HG03342 (cell line): ENCODE measurements at regions not wholly inside any gene's neighbourhood (a gene's known extent, or its start where the extent isn't known, plus 50 kb on each side); places are given as distances from the start of the nearest gene placed in this dataset.
"Not testable (repeated sequence)": the region's sequence is repeated elsewhere in the genome, so short reads cannot be mapped to it uniquely, and the experiment has no call there.

Source experiments
- ATAC-seq: cut with Tn5 transposase; IDR thresholded peaks from one replicate; pipeline ENCODE4 v1.9.1; 2021; ENCODE audit warnings: mild to moderate bottlenecking, moderate library complexity; ENCODE audit not compliant: unreplicated experiment

- peak; percentile 51 for ATAC-seq
Observed at GRCh38 chr6:144353871-144354314, 68.8 kb downstream of the UTRN start.

DNA sequence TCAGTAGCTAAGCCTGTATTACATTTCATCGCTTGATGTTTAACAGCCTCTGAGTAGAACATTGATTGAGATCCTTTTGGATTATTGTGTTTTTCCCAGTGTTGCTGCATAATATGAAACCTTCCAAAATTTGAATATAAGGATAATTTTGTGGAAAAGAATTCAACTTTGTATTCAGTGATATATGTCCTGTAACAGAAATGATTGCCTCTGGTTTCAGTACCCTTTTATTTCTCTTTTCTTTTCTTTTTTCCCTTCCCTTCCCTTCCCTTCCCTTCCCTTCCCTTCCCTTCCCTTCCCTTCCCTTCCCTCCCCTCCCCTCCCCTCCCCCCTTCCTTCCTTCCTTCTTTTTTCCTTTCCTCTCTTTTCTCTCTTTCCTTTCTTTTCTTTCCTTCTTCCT, 74.6 kb downstream of the UTRN start:
- no peak for ATAC-seq

DNA sequence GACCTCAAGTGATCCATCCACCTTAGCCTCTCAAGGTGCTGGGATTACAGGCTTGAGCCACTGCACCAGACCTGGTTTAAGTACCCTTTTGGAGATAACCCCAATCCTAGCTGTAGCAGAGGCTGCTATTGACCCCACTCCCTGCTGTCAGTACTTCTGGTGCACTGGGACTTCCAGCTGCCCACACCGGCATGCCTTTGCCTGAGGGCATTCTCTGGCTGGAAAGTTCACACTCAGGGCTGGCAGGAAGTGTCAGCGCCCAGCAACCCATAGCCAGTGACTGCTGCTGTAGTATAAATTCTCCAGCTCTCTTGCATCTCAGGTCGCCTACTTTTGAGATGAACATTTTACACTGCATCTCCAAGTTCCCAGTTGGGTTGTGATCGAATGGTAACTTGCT, 75.3 kb downstream of the UTRN start:
- no peak for ATAC-seq

DNA sequence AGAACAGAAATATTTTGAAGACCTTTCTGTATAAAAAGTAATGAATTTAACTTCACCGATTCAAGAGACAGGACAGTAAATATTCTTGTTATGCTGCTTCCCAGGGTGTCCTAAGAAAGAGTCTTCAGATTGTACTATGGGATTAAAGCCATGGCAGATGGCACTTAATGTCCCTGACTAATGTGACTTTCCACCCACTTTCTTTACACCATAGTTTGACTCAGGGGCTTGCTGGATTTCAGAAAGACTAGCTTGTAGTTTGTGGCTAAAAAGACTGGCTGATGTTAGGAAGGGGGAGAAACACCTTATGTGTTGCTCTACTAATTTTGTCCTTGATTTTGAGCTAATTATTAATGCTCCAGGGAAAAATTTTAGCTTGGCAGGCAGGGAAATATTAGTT, 75.9 kb downstream of the UTRN start:
- no peak for ATAC-seq

DNA sequence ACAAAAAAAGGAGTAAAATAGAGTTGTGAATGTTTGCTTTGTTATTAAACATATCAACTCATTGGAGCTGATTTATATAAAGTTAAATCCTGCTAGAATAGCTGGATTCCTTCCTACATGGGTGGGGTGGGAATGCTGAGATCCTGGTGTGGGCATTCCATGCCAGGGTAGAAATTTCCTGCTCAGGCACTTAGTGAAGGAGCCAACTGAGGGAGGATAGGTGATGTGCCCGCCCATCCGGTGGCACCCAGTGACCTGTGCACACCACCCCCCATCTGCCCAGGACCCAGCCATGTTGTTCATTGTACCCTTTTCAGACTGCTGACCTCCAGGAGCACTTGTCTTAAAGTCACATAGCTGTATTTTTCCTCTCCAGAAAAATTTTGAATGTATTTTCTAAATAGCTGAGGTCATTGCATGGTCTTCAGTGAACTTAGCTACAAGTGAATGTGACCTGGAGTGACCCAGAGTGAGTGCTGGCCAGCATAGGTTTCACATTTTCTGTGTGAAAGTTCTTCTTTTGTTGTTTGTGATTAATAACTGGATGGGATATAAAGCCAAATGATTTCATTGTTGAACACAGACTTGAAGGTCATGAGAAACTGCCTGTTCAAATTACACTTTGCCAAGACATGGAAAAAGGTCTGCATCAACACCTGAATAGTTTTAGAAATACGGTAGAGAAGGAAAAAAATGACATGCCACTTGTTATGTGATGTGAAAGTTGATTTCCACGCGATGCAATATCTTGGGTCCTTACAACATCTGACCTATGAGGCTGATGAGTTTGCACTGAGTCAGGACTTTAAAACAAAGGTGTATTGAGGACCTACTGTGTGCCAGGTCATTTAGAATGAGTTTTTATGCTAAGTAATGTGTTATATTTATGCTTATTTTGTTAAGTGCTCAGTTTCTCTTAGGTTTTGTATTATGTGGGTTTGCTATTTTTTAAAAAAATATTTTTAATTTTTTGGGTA, 77.2 kb downstream of the UTRN start:
- ATAC-seq: no peak

- ATAC-seq: no peak
Observed at GRCh38 chr6:144364208-144364720, 79.1 kb downstream of the UTRN start.

GRCh38 chr6:144364782-144365181, 79.6 kb downstream of the UTRN start:
- no peak for ATAC-seq

- ATAC-seq: no peak
Observed at GRCh38 chr6:144365271-144365670, 80.1 kb downstream of the UTRN start.

DNA sequence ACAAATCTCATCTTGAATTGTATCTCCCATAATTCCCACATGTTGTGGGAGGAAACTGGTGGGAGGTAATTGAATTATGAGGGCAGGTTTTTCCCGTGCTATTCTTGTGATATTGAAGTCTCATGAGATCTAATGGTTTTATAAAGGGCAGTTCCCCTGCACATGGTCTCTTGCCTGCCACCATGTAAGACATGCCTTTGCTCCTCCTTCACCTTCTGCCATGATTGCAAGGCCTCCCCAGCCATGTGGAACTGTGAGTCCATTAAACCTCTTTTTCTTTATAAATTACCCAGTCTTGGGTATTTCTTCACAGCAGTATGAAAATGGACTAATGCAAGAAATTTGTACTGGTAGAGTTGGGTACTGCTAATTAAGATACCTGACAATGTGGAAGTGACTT, 84.6 kb downstream of the UTRN start:
- not testable (repeated sequence) for ATAC-seq

GRCh38 chr6:144372116-144372515, 87.0 kb downstream of the UTRN start:
- ATAC-seq: no peak

GRCh38 chr6:144372611-144373594, 87.8 kb downstream of the UTRN start:
- no peak for ATAC-seq

- not testable (repeated sequence) for ATAC-seq
Observed at GRCh38 chr6:144374525-144374924, 89.4 kb downstream of the UTRN start.

DNA sequence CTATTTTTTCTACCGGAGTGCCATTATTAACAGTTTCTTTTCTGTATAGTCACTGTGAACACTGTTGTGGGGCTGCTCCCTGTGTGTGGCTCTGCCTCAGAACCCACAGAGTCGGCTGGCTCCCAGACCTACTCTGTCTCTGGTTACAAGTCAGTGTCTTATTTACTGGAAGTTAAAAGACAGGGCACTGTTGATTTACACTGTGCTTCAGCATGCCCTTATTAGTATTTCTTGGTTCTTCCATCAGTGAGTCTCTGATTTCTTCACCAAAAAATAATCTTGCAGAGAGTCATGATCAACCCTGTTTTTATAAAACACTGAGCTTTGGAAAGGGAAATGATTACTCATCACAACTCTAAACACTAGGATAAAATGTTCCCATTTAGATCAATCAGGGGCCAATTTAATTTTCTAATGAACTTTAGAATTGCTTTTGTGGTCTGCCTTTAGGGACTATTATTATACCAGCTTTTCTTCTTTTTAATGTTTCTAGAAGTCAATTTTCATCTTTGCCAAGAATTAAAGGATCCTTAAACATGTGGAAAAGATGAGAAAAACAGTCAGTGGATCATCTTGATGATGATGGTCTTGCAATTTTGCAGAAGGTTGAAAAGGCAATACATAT, 92.6 kb downstream of the UTRN start:
- no peak for ATAC-seq

DNA sequence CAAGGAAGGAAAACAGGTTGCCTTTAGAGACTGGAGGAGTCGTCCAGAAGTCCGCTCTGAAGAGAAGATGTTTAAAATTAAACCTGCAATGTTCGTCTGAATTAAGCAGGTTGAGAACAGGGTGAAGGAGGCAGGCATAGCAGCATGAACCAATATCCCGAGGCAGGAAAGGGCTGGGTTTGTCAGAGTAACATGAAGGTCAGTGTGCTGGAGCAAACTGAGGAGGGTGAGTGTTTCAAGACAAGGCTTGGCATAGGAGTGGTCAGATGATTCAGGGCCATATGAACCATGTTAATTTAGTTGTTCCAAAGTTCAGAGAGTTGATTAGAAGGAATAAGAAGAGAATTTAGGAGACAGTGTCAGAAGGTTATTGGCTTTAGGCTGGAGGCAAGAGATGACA, 93.3 kb downstream of the UTRN start:
- no peak for ATAC-seq

GRCh38 chr6:144379356-144379755, 94.2 kb downstream of the UTRN start:
- no peak for ATAC-seq

DNA sequence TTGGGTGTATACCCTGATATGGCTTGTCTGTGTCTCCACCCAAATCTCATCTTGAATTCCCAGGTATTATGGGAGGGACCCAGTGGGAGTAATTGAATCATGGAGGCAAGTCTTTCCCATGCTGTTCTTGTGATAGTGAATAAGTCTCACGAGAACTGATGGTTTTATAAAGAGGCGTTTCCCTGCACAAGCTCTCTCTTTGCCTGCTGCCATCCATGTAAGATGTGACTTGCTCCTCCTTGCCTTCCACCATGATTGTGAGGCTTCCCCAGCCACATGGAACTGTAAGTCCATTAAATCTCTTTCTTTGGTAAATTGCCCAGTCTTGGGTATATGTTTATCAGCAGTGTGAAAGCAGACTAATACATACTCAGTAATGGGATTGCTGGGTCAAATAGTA, 96.4 kb downstream of the UTRN start:
- ATAC-seq: not testable (repeated sequence)

GRCh38 chr6:144383336-144383735, 98.2 kb downstream of the UTRN start:
- no peak for ATAC-seq

DNA sequence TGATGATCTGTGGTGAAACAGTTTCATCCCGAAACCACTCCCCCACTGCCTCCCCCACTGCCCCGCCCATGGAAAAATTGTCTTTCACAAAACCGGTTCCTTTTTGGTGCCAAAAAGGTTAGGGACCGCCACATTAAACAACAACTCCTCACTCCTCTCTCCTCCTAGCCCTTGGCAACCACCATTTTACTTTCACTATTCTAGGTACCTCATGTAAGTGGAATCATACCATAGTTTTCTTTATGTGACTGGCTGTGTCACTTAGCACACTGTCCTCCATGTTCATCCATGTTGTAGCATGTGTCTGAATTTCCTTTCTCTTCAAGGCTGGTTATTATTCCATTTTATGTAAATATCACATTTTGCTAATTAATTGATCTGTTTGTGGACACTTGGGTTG, 99.3 kb downstream of the UTRN start:
- no peak for ATAC-seq

DNA sequence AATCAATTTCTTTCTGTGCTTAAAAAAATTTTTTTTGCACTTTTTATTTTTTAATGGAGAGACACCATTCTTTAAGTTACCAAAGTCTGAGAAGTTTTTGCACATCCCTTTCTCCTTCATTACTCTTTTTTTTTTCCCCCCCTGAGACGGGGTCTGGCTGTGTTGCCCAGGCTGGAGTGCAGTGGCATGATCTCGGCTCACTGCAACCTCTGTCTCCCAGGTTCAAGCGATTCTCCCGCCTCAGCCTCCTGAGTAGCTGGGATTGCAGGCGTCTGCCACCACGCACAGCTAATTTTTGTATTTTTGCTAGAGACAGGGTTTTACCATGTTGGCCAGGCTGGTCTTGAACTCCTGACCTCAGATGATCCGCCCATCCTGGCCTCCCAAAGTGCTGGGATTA, 104.3 kb downstream of the UTRN start:
- ATAC-seq: not testable (repeated sequence)

DNA sequence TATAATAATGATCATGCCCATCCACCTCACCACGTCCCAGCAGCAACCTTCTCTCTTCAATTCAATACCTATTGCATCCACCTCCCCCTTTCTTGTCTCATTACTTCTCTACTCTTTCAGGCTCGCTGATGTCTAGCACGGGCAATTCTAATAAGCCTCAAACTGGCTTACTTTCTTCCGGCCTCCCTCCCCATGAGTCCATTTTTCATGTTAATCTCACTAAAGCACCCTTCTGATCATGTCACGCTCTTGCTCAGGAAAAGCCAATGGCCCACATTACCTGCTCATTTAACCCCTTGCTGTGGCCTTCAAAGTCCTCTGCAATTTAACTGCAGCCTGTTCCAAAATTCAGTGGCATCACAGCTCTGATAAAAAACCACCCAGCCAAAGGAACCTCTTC, 105.1 kb downstream of the UTRN start:
- no peak for ATAC-seq

DNA sequence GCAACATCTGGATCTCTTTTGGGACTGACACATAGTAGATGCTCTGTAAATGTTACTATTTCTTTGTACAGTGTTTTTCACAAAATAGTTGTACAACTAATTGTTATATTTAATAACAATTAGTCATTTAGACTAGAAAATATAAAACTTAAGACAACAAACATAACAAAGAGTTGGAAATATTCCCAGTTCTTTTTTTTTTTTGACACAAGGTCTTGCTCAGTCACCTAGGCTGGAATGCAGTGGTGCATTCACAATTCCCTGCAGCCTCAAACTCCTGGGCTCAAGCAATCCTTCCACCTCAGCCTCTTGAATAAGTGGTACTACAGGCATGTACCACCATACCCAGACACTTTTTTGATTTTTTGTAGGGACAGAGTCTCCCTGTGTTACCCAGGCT, 105.8 kb downstream of the UTRN start:
- ATAC-seq: no peak
